A549 (cell line): ENCODE measurements at regions not wholly inside any gene's neighbourhood (a gene's known extent, or its start where the extent isn't known, plus 50 kb on each side); places are given as distances from the start of the nearest gene placed in this dataset.

ENCODE experiments used
- ATAC-seq, 2 experiments: fragments of 200-7000 bp in 1 of 2; fragments of >200 bp in 1 of 2; cut with Nextera tagmentation in 1 of 2; cut with Tn5 transposase in 1 of 2; 3 replicates each; pipeline versions ENCODE4 v1.8.0 to v1.9.1; 2018 to 2020; ENCODE audit warnings: mild to moderate bottlenecking in 1 of 2, moderate library complexity in 1 of 2
- CTCF ChIA-PET: fragments of 300-600 bp; sonication (Branson Sonifier 250); formaldehyde crosslinking; extraction: SDS; loops from one replicate; lab custom pipeline; 2021; ENCODE audit warnings: antibody characterized with exemption, inconsistent platforms; lab: Yijun Ruan, JAX
- POLR2A ChIA-PET: fragments of 350-600 bp; formaldehyde crosslinking; extraction: SDS; loops from one replicate; lab custom pipeline; 2021; ENCODE audit warnings: antibody characterized with exemption, inconsistent platforms; lab: Yijun Ruan, JAX
- DNase-seq, 2 experiments: peaks; one replicate each; pipeline versions ENCODE4 v3.0.0 to v3.0.0-alpha.2; 2011 to 2016; ENCODE audit warnings: low read depth in 1 of 2, low spot score in 1 of 2
- FAIRE-seq: peaks from 2 replicates; lab custom pipeline; 2011; peaks lifted over from hg19 to GRCh38; lab: Jason Lieb, UNC
- H3K27ac ChIP-seq, 2 experiments: fragments of >200 bp; sonication (Bioruptor Twin); formaldehyde crosslinking; 3 replicates each; pipeline ENCODE4 v1.5.1; 2016 to 2017
- H3K4me1 ChIP-seq: fragments of >200 bp; sonication (Bioruptor Twin); formaldehyde crosslinking; 3 replicates; pipeline ENCODE4 v1.6.1; 2016
- H3K4me2 ChIP-seq: fragments of >200 bp; sonication (Bioruptor Twin); formaldehyde crosslinking; 3 replicates; pipeline ENCODE4 v1.6.1; 2016
- H3K4me3 ChIP-seq: fragments of >200 bp; sonication (Bioruptor Twin); formaldehyde crosslinking; 3 replicates; pipeline ENCODE4 v1.5.1; 2016
- H3K9me3 ChIP-seq: fragments of >200 bp; sonication (Bioruptor Twin); formaldehyde crosslinking; 3 replicates; pipeline ENCODE4 v1.6.1; 2016
- CBX2 ChIP-seq: fragments of 200-600 bp; sonication (generic); IDR thresholded peaks from 2 replicates; pipeline ENCODE4 v1.6.1; 2016; ENCODE audit warnings: low read depth, mild to moderate bottlenecking, borderline replicate concordance
- CBX8 ChIP-seq: fragments of 200-600 bp; sonication (generic); IDR thresholded peaks from 2 replicates; pipeline ENCODE4 v1.6.1; 2016
- CEBPB ChIP-seq, 2 experiments: fragments of >200 bp in 1 of 2; sonication (Bioruptor Twin) in 1 of 2; formaldehyde crosslinking in 1 of 2; IDR thresholded peaks; 2 replicates each; pipeline ENCODE4 v1.6.1; 2012 to 2016
- ELK1 ChIP-seq: fragments of 150-350 bp; IDR thresholded peaks from 2 replicates; pipeline ENCODE4 v1.6.1; 2014; ENCODE audit warnings: low read depth, mild to moderate bottlenecking, low read length
- ESRRA ChIP-seq: fragments of 150-350 bp; IDR thresholded peaks from 2 replicates; pipeline ENCODE4 v1.6.1; 2014; ENCODE audit warnings: mild to moderate bottlenecking, low read length, borderline replicate concordance
- FOSL2 ChIP-seq, 2 experiments: fragments of 450-650 bp in 1 of 2; fragments of >200 bp in 1 of 2; sonication (Bioruptor Twin) in 1 of 2; formaldehyde crosslinking; IDR thresholded peaks; 2 replicates each; pipeline versions ENCODE4 v1.5.0 to v1.6.1; 2016 to 2020; ENCODE audit warnings: mild to moderate bottlenecking in 1 of 2, moderate library complexity in 1 of 2
- FOXS1 ChIP-seq: fragments of 250-450 bp; sonication (Bioruptor Pico); IDR thresholded peaks from 2 replicates; pipeline ENCODE4 v1.5.0; 2020; ENCODE audit warnings: mild to moderate bottlenecking, moderate library complexity
- HDAC2 ChIP-seq: fragments of 200-600 bp; sonication (generic); IDR thresholded peaks from 2 replicates; pipeline ENCODE4 v1.6.1; 2016
- HOXA7 ChIP-seq: fragments of 250-450 bp; sonication (Bioruptor Pico); IDR thresholded peaks from 2 replicates; pipeline ENCODE4 v1.5.0; 2020; ENCODE audit warnings: mild to moderate bottlenecking, moderate library complexity
- JUN ChIP-seq, 2 experiments: fragments of >200 bp; sonication (Bioruptor Twin); formaldehyde crosslinking; IDR thresholded peaks; 2 replicates in 1 of 2; 3 replicates in 1 of 2; pipeline ENCODE4 v1.6.1; 2016 to 2017
- MYC ChIP-seq: IDR thresholded peaks from 2 replicates; pipeline ENCODE4 v1.6.1; 2012; ENCODE audit warnings: mild to moderate bottlenecking, inconsistent platforms, low read length, improper control_type of control experiment, borderline replicate concordance
- POLR2A ChIP-seq: IDR thresholded peaks from 2 replicates; pipeline ENCODE4 v1.6.1; 2012; ENCODE audit warnings: mild to moderate bottlenecking, low read length
- POLR2AphosphoS2 ChIP-seq: conservative IDR thresholded peaks from 2 replicates; pipeline ENCODE4 v1.6.1; 2012; ENCODE audit warnings: low read length, improper control_type of control experiment, inconsistent platforms
- RARB ChIP-seq: fragments of 250-450 bp; sonication (Bioruptor Pico); IDR thresholded peaks from 2 replicates; pipeline ENCODE4 v1.8.0; 2021; ENCODE audit warnings: mild to moderate bottlenecking, moderate library complexity
- REST ChIP-seq: fragments of 200-600 bp; sonication (generic); IDR thresholded peaks from 2 replicates; pipeline ENCODE4 v1.6.1; 2016; ENCODE audit warnings: antibody characterized with exemption, mild to moderate bottlenecking, moderate library complexity
- RFX5 ChIP-seq: fragments of 450-650 bp; IDR thresholded peaks from 2 replicates; pipeline ENCODE4 v1.7.1; 2014; ENCODE audit warnings: antibody characterized with exemption, mild to moderate bottlenecking, moderate library complexity
- RNF2 ChIP-seq: fragments of 200-600 bp; sonication (generic); IDR thresholded peaks from 2 replicates; pipeline ENCODE4 v1.6.1; 2016; ENCODE audit warnings: low read depth, mild to moderate bottlenecking, antibody characterized with exemption, moderate library complexity, borderline replicate concordance
- SREBF2 ChIP-seq: fragments of 450-650 bp; IDR thresholded peaks from 2 replicates; pipeline ENCODE4 v1.6.1; 2014; ENCODE audit warnings: mild to moderate bottlenecking, moderate library complexity
- ZNF302 ChIP-seq: fragments of 250-450 bp; sonication (Bioruptor Pico); IDR thresholded peaks from 2 replicates; pipeline ENCODE4 v1.9.0; 2021; ENCODE audit warnings: inconsistent platforms, mild to moderate bottlenecking, moderate library complexity
- WGBS: methylation state at CpG from one replicate; pipeline ENCODE4 v1.1.6; 2017; ENCODE audit errors: missing lambda C conversion rate; 5-methylcytosine and 5-hydroxymethylcytosine counted together

GRCh38 chr14:57086271-57087162, 182.2 kb downstream of the EXOC5 start:
- ChIA-PET CTCF (no interaction called here), POLR2A (no interaction called here)
- DNase-seq (no peak), ATAC-seq (no peak), FAIRE-seq (no peak)
- Histone ChIP-seq H3K4me1 (no peaks in the 10 kb centered on the region), H3K9me3 (no peaks in the 10 kb centered on the region), H3K4me3 (no peak overlapping the region), H3K4me2 (no peak overlapping the region), H3K27ac (no peak overlapping the region)
- TF ChIP-seq ESRRA (no peak), CBX2 (no peak), FOSL2 (IDR thresholded peaks at IDR 0.05) (no peak), FOSL2 (CRISPR knock-in tag; IDR thresholded peaks at IDR 0.05) (no peak), POLR2A (no peak), RNF2 (no peak)
- WGBS = 8% methylated on average over 7 of the region's 7 CpGs

GRCh38 chr14:57085801-57086200, 182.9 kb downstream of the EXOC5 start:
- no peak for TF ChIP-seq POLR2A
- no peak for TF ChIP-seq ZNF302 (CRISPR knock-in tag)
- no peak for TF ChIP-seq HDAC2
- no peak for TF ChIP-seq HOXA7 (CRISPR knock-in tag)
- no peak for TF ChIP-seq FOSL2 (IDR thresholded peaks at IDR 0.05)
- TF ChIP-seq FOSL2 (CRISPR knock-in tag; IDR thresholded peaks at IDR 0.05) = no peak
- TF ChIP-seq RNF2 = no peak
- no peak for TF ChIP-seq REST
- TF ChIP-seq JUN (IDR thresholded peaks at IDR 0.05) = no peak
- TF ChIP-seq SREBF2 = no peak
- no peak for TF ChIP-seq RFX5
- TF ChIP-seq ELK1 = no peak
- TF ChIP-seq FOXS1 (CRISPR knock-in tag) = no peak
- TF ChIP-seq MYC = no peak
- no peak for TF ChIP-seq ESRRA
- TF ChIP-seq RARB (CRISPR knock-in tag) = no peak
- no peak for TF ChIP-seq POLR2AphosphoS2
- no peak for TF ChIP-seq CEBPB (IDR thresholded peaks at IDR 0.05)
- TF ChIP-seq CBX8 = no peak
- no peak for DNase-seq

GRCh38 chr14:57085043-57085442, 183.7 kb downstream of the EXOC5 start:
- Histone ChIP-seq H3K4me3 (no peak overlapping the region), H3K4me1 (no peaks in the 10 kb centered on the region), H3K27ac (no peak overlapping the region), H3K9me3 (no peaks in the 10 kb centered on the region), H3K4me2 (no peak overlapping the region)
- whole genome bisulfite sequencing = 0% methylated on average over 3 of the region's 3 CpGs
- ATAC-seq (no peak), DNase-seq (no peak), FAIRE-seq (no peak)
- ChIA-PET POLR2A (no interaction called here), CTCF (no interaction called here)
- TF ChIP-seq FOXS1 (CRISPR knock-in tag) = no peak

More at GRCh38 chr14:57085801-57086200, 182.9 kb downstream of the EXOC5 start:
- Histone ChIP-seq H3K27ac (no peak overlapping the region), H3K4me3 (no peak overlapping the region), H3K4me1 (no peaks in the 10 kb centered on the region), H3K9me3 (no peaks in the 10 kb centered on the region), H3K4me2 (no peak overlapping the region)
- CTCF ChIA-PET = no interaction called here
- ATAC-seq = no peak
- FAIRE-seq = no peak
- POLR2A ChIA-PET = no interaction called here
- 37% methylated on average over 3 of the region's 3 CpGs for WGBS
